COLO829 (cell line): ENCODE measurements at regions not wholly inside any gene's neighbourhood (a gene's known extent, or its start where the extent isn't known, plus 50 kb on each side); places are given as distances from the start of the nearest gene placed in this dataset.

ENCODE experiments used
- DNase-seq: peaks from one replicate; pipeline ENCODE4 v3.0.0; 2012; ENCODE audit warnings: low spot score

DNA sequence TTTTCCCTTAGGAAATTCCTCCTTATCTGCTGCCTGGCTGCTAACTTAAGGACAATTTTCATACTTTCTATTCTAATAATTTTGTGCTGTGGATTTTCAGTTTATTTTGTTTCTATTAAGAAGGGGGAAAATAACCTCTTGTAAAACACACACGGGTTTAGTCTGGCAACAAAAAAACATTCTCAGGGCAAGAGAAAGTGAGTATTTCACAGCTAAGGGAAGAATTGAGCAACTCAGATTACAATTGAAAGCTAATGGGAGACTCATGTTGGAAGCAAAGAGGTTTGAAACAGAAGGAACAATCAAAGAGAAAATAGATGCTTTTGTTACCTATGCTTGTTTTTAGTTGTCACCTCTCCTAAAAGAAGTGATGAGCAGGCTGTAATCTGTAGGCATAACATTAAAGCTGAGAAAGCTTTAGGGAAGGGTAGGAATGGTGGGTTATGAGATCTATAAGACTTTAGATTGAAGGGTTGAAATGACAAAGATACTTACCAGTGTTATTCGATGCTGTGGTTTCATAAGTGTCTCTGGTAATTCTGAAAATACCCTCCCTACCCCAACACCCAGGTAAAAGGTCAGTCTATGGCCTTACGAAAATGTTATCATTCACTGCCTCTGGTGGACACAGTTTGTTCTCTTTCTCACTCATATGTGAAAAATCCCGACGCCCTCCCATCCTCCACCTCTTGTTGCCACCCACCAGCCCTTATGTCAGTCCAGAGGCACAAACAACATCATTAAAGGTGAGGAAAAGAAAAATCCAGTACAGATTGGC lies 510.9 kb downstream of the TXNL1 start:
- no peak for DNase-seq

DNA sequence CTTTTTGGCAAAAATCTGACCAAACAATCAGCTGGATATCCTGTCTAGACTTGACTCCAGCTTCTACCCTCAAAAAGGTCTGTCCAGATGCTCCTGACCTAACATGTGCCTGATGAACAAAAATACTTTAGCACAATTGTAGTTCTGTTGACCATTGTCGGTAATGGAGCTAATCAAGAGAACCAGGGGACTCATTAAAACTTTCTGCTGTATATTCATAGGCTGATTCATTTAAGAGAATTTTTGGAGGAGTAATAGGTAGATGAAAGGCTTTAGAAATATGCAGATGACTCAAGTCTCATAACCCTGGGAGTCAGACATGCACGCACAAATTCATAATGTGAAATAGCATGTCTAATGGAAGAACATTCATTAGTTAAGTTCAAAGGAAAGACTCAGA lies 514.2 kb downstream of the TXNL1 start:
- DNase-seq: no peak

DNA sequence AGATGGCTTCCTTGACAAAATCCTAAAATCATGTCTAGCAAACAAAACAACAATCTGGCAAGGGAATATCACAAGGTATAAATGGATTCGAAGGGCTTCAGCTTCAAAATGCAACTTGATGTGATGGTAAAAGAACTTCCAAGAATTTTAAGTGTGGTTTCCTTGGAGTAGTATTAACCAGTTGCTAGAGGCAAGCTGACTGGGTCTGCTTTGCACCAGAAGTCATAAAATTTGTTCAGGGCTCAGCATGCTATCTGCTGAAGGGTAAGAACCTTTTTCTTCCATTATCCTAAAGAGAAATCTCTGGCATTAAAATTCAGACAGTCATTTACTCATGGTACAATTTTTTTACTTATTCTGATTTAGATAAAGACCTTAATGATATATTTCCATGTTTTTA lies 516.7 kb downstream of the TXNL1 start:
- DNase-seq: no peak

- DNase-seq: no peak
Measured at GRCh38 chr18:56120782-56121181, 517.6 kb downstream of the TXNL1 start.

GRCh38 chr18:56119681-56120080 lies 518.7 kb downstream of the TXNL1 start:
- no peak for DNase-seq

- DNase-seq: no peak
Measured at GRCh38 chr18:56118422-56118821, 520.0 kb downstream of the TXNL1 start.

GRCh38 chr18:56115071-56116015 lies 523.0 kb downstream of the TXNL1 start:
- no peak for DNase-seq

DNA sequence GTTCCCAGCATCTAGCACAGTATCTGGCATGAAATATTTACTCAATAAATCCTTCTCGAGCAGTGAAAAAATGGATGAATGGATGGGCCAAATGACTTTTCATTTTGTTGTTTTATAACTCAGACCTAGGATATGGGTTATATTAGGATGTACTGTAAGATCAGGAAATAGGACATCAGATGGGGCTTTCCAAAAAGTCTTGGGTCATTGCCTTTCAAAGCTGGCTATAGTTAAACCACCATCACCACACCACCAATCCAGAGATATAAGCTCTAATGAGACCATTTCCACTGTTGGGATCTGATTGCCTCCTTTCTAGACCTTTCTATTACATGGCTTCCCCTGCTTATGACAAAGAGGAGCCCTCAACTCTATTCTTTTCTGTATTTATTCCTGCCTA lies 525.0 kb upstream of the TCF4 start:
- no peak for DNase-seq

GRCh38 chr18:56112013-56112749 lies 524.2 kb upstream of the TCF4 start:
- no peak for DNase-seq

DNA sequence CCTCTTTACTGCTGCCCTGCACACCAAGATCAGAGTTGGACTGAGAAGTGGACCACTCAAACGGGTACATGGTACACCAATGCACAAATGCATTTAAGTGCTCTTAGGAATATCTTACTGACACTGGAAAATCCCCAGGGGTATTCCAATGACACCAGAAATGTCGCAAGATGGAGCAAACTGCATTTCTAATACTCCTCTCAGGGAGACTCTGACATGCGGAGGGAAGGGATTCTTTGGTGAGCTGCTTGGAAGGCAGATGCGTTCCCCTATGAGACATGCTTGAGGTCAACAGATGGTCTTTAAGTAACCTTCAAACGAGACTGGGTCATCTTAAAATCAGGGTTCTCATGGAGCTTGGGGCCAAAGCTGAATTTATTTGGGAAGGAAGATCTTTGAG lies 521.8 kb upstream of the TCF4 start:
- no peak for DNase-seq

- no peak for DNase-seq
Measured at GRCh38 chr18:56108478-56109367, 520.7 kb upstream of the TCF4 start.

DNA sequence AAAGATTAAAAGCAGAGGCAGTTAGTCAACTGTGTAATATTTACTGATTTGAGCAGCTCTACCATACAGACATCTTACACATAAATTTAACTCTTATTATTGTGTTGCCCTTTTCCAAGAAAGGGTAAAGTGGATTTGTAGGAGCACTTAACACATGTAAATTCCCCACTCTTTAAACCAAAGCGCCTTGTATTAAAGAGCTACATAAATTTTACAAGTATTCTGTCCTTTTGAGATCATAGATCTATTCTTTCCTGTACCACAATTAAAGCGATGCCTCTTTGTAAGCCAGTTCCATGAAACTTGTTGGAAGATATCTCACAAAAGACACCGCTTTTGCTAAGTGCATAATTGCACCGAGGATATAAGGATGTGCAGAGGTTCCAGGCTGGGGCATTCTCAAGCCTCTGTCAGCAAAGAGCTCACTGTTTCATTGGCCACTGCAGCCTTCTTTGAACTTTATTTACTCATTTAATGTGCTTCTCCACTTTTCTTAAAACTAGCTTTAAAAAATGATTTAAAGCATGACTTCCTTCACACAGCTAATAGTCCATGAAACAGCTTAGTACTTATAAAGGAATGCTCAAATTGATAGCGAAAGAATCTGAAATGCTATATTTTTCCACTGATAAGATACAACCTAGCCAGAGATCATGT lies 520.0 kb upstream of the TCF4 start:
- no peak for DNase-seq

GRCh38 chr18:56100090-56100722 lies 512.2 kb upstream of the TCF4 start:
- no peak for DNase-seq

DNA sequence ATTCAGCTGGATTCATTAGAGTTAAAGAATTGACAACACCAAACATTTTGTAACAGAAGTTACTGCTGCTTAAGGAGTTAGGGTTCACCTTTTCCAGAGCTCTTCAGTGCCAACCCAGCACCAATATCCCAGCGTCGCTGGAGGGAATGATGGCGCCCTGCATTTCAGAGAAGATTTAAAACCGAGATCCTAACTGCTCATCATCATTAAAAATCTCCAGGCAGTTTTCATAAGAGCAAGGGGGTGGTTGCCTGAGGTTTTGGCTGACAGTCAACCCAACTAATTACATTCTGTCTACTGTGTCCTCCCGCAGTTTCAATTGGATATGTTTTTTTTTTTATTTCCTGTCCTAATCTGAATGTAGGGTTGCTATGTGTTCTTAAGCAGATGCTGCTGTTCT lies 509.6 kb upstream of the TCF4 start:
- DNase-seq: no peak

DNA sequence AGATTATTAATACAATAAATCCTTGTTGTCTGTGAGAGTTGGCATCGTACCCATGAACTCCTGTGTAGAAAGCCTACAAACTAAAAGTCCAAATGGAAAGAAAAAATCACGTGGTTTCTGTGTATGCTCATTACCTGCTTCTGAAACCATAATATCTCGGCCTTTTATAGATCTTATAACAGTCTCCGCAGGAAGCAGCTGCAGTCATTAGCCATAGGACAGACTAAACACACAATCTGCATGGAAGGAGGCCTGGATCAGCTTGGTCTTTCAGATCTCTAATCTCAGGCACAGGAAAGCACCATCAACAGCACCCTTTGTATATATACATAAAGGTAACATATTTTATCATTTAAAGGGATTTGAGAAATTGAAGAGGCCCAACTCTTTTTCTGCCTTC lies 508.9 kb upstream of the TCF4 start:
- DNase-seq: no peak

DNA sequence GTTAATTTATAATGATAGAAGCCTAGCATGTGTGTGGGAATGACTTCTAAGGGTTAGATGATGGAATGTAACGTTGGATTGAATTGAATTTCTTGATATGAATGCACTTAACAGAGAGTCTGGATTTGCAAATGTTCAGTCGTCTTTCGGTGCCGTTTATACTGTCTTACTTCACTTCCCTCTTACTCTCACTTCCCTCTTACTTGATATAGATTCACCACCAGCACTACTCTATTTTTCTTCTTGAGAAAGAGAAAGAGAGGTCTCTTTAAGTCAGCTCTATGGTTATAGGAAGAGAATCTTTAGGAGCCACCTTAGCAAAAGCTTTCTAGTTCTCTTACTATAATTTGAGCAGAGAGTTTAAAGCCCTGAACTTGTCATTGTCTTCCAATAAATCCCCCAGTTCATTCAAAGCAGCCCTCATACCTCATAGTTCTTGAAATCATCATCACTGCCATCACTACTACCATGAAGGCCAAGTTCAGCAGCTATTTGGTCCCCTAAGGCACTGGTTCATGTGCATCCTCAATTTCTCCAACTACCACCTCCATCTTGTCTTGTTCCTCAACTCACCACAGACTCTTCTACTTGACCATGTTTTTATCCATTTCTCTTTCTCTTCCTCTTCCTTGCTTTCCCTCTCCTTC lies 501.7 kb upstream of the TCF4 start:
- DNase-seq: no peak

DNA sequence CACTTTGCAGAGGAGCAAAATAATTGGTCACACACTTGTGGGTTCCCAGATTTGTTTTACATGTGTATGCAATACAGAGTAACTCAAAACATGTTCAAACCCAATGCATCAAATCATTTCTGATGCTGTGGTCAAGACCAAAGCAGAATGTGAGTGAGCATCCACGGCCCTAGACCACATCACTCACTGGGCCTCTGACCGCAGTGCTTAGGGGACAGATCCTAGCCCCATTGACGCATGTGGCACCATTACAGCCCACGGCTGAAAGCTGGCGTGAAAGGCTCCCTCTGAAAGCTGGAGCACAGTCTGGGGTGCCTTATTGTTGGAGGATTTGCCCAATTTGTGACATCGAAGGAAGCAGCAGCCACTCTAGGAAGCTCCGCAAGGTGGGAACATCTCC lies 498.8 kb upstream of the TCF4 start:
- no peak for DNase-seq

GRCh38 chr18:56086176-56086575 lies 498.2 kb upstream of the TCF4 start:
- DNase-seq: no peak

DNA sequence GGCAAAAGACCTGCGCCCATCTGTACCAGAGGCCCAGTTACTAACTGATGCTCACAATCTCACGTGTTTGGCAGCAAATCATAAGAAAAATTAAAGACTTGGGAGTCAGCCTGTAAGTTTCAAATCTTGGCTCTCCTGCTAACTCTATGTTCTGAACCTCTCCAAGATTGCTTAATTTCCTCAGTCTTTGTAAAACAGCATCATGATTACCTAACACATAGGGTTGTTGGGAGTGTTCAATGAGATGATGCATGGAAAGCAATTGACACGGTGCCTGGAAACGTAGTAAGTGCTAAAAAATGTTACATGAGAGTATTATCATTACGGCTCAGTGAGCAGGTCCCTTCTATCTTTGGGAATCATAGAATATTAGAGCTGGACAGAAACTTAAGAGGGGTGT lies 497.6 kb upstream of the TCF4 start:
- DNase-seq: no peak
